H9 (cell line): ENCODE measurements at regions not wholly inside any gene's neighbourhood (a gene's known extent, or its start where the extent isn't known, plus 50 kb on each side); places are given as distances from the start of the nearest gene placed in this dataset.
A peak's percentile ranks its signal among the peaks of the same experiment; 100 is the strongest.

Experiments
- DNase-seq: peaks from one replicate; pipeline ENCODE4 v3.0.0-alpha.2; 2017
- H2AFZ ChIP-seq: one replicate; pipeline ENCODE4 v1.6.1; 2013; ENCODE audit warnings: mild to moderate bottlenecking, low read length, control low read depth, moderate library complexity
- H2AK5ac ChIP-seq: 2 replicates; pipeline ENCODE4 v1.6.1; 2013; ENCODE audit warnings: low read length, control low read depth, mixed read lengths; ENCODE audit not compliant: insufficient read length
- H2BK120ac ChIP-seq: one replicate; pipeline ENCODE4 v1.6.1; 2013; ENCODE audit warnings: low read depth, mild to moderate bottlenecking, low read length, control low read depth, inconsistent platforms; ENCODE audit not compliant: poor library complexity, severe bottlenecking
- H2BK12ac ChIP-seq: 2 replicates; pipeline ENCODE4 v1.6.1; 2013; ENCODE audit warnings: low read length, control low read depth, mixed read lengths, low read depth; ENCODE audit not compliant: insufficient read length
- H2BK15ac ChIP-seq: 2 replicates; pipeline ENCODE4 v1.6.1; 2013; ENCODE audit warnings: low read depth, low read length, control low read depth
- H2BK20ac ChIP-seq: one replicate; pipeline ENCODE4 v1.6.1; 2013; ENCODE audit warnings: low read depth, mild to moderate bottlenecking, low read length, control low read depth, inconsistent platforms; ENCODE audit not compliant: poor library complexity, severe bottlenecking
- H2BK5ac ChIP-seq: 2 replicates; pipeline ENCODE4 v1.6.1; 2013; ENCODE audit warnings: low read length, control low read depth, mixed read lengths; ENCODE audit not compliant: insufficient read length
- H3K14ac ChIP-seq: 2 replicates; pipeline ENCODE4 v1.6.1; 2013; ENCODE audit warnings: low read length, control low read depth; ENCODE audit not compliant: insufficient read depth
- H3K18ac ChIP-seq: 2 replicates; pipeline ENCODE4 v1.6.1; 2013; ENCODE audit warnings: low read depth, mild to moderate bottlenecking, mixed read lengths, low read length, control low read depth; ENCODE audit not compliant: insufficient read length
- H3K23ac ChIP-seq: 2 replicates; pipeline ENCODE4 v1.6.1; 2013; ENCODE audit warnings: low read length, control low read depth, mixed read lengths, low read depth; ENCODE audit not compliant: insufficient read length
- H3K23me2 ChIP-seq: 2 replicates; pipeline ENCODE4 v1.6.1; 2013; ENCODE audit warnings: low read depth, mild to moderate bottlenecking, mixed read lengths, low read length, control low read depth; ENCODE audit not compliant: insufficient read length, poor library complexity, severe bottlenecking
- H3K27ac ChIP-seq: 2 replicates; pipeline ENCODE4 v1.5.1; 2013; ENCODE audit warnings: low read length, control low read depth, mixed read lengths, low read depth; ENCODE audit not compliant: insufficient read length
- H3K27me3 ChIP-seq: 2 replicates; pipeline ENCODE4 v1.6.1; 2013; ENCODE audit warnings: low read length, control low read depth, inconsistent platforms; ENCODE audit not compliant: insufficient read depth
- H3K4ac ChIP-seq: 2 replicates; pipeline ENCODE4 v1.6.1; 2013; ENCODE audit warnings: low read depth, mild to moderate bottlenecking, control low read depth, inconsistent platforms, low read length, moderate library complexity
- H3K4me1 ChIP-seq: 2 replicates; pipeline ENCODE4 v1.6.1; 2013; ENCODE audit warnings: low read length, control low read depth, inconsistent platforms; ENCODE audit not compliant: insufficient read depth
- H3K4me2 ChIP-seq: 2 replicates; pipeline ENCODE4 v1.6.1; 2013; ENCODE audit warnings: low read length, control low read depth, mixed read lengths; ENCODE audit not compliant: insufficient read length, insufficient read depth
- H3K56ac ChIP-seq: 2 replicates; pipeline ENCODE4 v1.6.1; 2013; ENCODE audit warnings: low read depth, mild to moderate bottlenecking, mixed read lengths, low read length, control low read depth; ENCODE audit not compliant: insufficient read length
- H3K79me1 ChIP-seq: 2 replicates; pipeline ENCODE4 v1.6.1; 2013; ENCODE audit warnings: low read depth, mild to moderate bottlenecking, moderate library complexity, low read length, control low read depth, inconsistent platforms; ENCODE audit not compliant: insufficient read depth, poor library complexity, severe bottlenecking
- H3K79me2 ChIP-seq: 2 replicates; pipeline ENCODE4 v1.6.1; 2013; ENCODE audit warnings: low read length, control low read depth, inconsistent platforms; ENCODE audit not compliant: insufficient read depth
- H3K9ac ChIP-seq: 2 replicates; pipeline ENCODE4 v1.6.1; 2013; ENCODE audit warnings: low read length, control low read depth, mixed read lengths; ENCODE audit not compliant: insufficient read length; ENCODE audit errors: extremely low read depth
- H3K9me3 ChIP-seq: one replicate; pipeline ENCODE4 v1.6.1; 2013; ENCODE audit warnings: low read depth, low read length, inconsistent platforms; ENCODE audit not compliant: control insufficient read depth
- H3T11ph ChIP-seq: one replicate; pipeline ENCODE4 v1.6.1; 2013; ENCODE audit warnings: mild to moderate bottlenecking, low read length, control low read depth, inconsistent platforms
- H4K20me1 ChIP-seq: one replicate; pipeline ENCODE4 v1.6.1; 2013; ENCODE audit not compliant: control insufficient read depth, insufficient read length, insufficient read depth
- H4K5ac ChIP-seq: 2 replicates; pipeline ENCODE4 v1.6.1; 2013; ENCODE audit warnings: low read depth, mild to moderate bottlenecking, mixed read lengths, low read length, control low read depth; ENCODE audit not compliant: insufficient read length
- H4K8ac ChIP-seq: replicated peaks from 2 replicates; pipeline ENCODE4 v1.6.1; 2013; ENCODE audit warnings: low read length, control low read depth, mixed read lengths, low read depth; ENCODE audit not compliant: insufficient read length
- H4K91ac ChIP-seq: 2 replicates; pipeline ENCODE4 v1.6.1; 2013; ENCODE audit warnings: low read depth, mild to moderate bottlenecking, moderate library complexity, mixed read lengths, low read length, control low read depth; ENCODE audit not compliant: insufficient read length
- H3K27ac Mint-ChIP-seq, 3 experiments: 2 replicates in 2 of 3; 3 replicates in 1 of 3; pipeline ENCODE4 v1.8.0; 2020 to 2021; ENCODE audit warnings: mixed read lengths in 3 of 3, mild to moderate bottlenecking in 1 of 3, moderate library complexity in 1 of 3
- H3K27me3 Mint-ChIP-seq: 2 replicates; pipeline ENCODE4 v1.8.0; 2021; ENCODE audit warnings: low read depth, mild to moderate bottlenecking, moderate library complexity, mixed read lengths
- H3K36me3 Mint-ChIP-seq, 3 experiments: 2 replicates in 2 of 3; 3 replicates in 1 of 3; pipeline ENCODE4 v1.8.0; 2020 to 2021; ENCODE audit warnings: low read depth in 3 of 3, mixed read lengths in 3 of 3; ENCODE audit not compliant: insufficient read depth in 1 of 3
- H3K4me1 Mint-ChIP-seq, 2 experiments: 2 replicates each; pipeline ENCODE4 v1.8.0; 2020; ENCODE audit warnings: mixed read lengths in 2 of 2
- H3K4me3 Mint-ChIP-seq, 2 experiments: 2 replicates in 1 of 2; 3 replicates in 1 of 2; pipeline ENCODE4 v1.8.0; 2020 to 2021; ENCODE audit warnings: mild to moderate bottlenecking in 2 of 2, mixed read lengths in 2 of 2, moderate library complexity in 1 of 2
- H3K9me3 Mint-ChIP-seq, 2 experiments: 2 replicates in 1 of 2; 3 replicates in 1 of 2; pipeline ENCODE4 v1.8.0; 2020; ENCODE audit warnings: mild to moderate bottlenecking in 2 of 2, mixed read lengths in 2 of 2, moderate library complexity in 1 of 2
- CTCF ChIP-seq: fragments of 200-600 bp; sonication (generic); conservative IDR thresholded peaks from 3 replicates; pipeline ENCODE4 v1.8.0; 2021; ENCODE audit warnings: antibody characterized with exemption, mild to moderate bottlenecking
- WGBS: extraction: QIAGEN DNeasy Blood & Tissue Kit; methylation state at CpG from one replicate; pipeline ENCODE4 v1.1.7; 2013; ENCODE audit warnings: missing lambda C conversion rate, low lambda C conversion rate, mixed read lengths; ENCODE audit not compliant: insufficient read length; ENCODE audit errors: extremely low coverage; 5-methylcytosine and 5-hydroxymethylcytosine counted together

- Mint-ChIP-seq H3K27ac (no peak overlapping the region; a peak in 1 of 7 replicates), H3K4me1 (peaks cover 57 to 64% of the 10 kb centered on the region in 2 experiments), H3K9me3 (no peaks in the 10 kb centered on the region), H3K27me3 (no peaks in the 10 kb centered on the region; the same call in 1 of the 2 replicates), H3K4me3 (no peak overlapping the region), H3K36me3 (no peaks in the 10 kb centered on the region)
- H3K79me2 ChIP-seq, result no peaks in the 10 kb centered on the region
- no peak overlapping the region for H2BK20ac ChIP-seq
- DNase-seq, result peak; percentile 73
- H3K23me2 ChIP-seq, result no peaks in the 10 kb centered on the region
- no peak overlapping the region for H3K14ac ChIP-seq
- no peak overlapping the region for H3K9ac ChIP-seq
- no peak overlapping the region for H3K27ac ChIP-seq
- WGBS, result no CpG with 5 or more reads among the region's 7 CpGs
- H2BK15ac ChIP-seq, result no peak overlapping the region
- no peak overlapping the region for H3K4me2 ChIP-seq
- no peak overlapping the region for H3K4ac ChIP-seq
- H3K56ac ChIP-seq, result no peak overlapping the region
- H3K27me3 ChIP-seq, result no peaks in the 10 kb centered on the region
- H3K18ac ChIP-seq, result no peak overlapping the region
- peak; percentile 78 for TF ChIP-seq CTCF
- no peaks in the 10 kb centered on the region for H3K9me3 ChIP-seq
- H3K23ac ChIP-seq, result no peak overlapping the region
- no peaks in the 10 kb centered on the region for H4K20me1 ChIP-seq
- no peak overlapping the region for H4K8ac ChIP-seq
- no peaks in the 10 kb centered on the region; the same call in 1 of the 2 replicates for H3K4me1 ChIP-seq
- H3K79me1 ChIP-seq, result no peaks in the 10 kb centered on the region
- H3T11ph ChIP-seq, result no peak overlapping the region
- no peak overlapping the region for H2BK120ac ChIP-seq
- H2BK12ac ChIP-seq, result no peak overlapping the region
- no peak overlapping the region for H2BK5ac ChIP-seq
- H2AK5ac ChIP-seq, result no peak overlapping the region
- no peak overlapping the region for H2AFZ ChIP-seq
- no peak overlapping the region for H4K91ac ChIP-seq
- no peak overlapping the region for H4K5ac ChIP-seq
Observed at GRCh38 chr4:100095729-100096595, 94.3 kb downstream of the DDIT4L start.
